Heart left ventricle (tissue), 13 donors: ENCODE measurements at regions not wholly inside any gene's neighbourhood (a gene's known extent, or its start where the extent isn't known, plus 50 kb on each side); places are given as distances from the start of the nearest gene placed in this dataset.

Experiments used
- CTCF ChIP-seq, 12 donors: fragments of 200-600 bp; sonication (generic) in 4 of 12; IDR thresholded peaks; one replicate each; pipeline versions ENCODE4 v1.5.0 to v1.8.0; 2018 to 2022; ENCODE audit warnings: antibody characterized with exemption in 12 of 12, mild to moderate bottlenecking in 5 of 12
- POLR2A ChIP-seq, 2 donors: fragments of 450-650 bp; IDR thresholded peaks; one replicate each; pipeline ENCODE4 v1.6.1; 2017; ENCODE audit warnings: antibody characterized with exemption in 2 of 2, mild to moderate bottlenecking in 2 of 2, moderate library complexity in 2 of 2
- donor health status: ischemic (EF 13 %, LVEDD 7.1; RV severe dilation, severe dysfunction).
- donor health status: DM: no; HTN: yes; CAD: no.
- donor health status: DM: no; HTN: no; CAD: no.
- donor health status: ischemic (EF 25% LVEDD 6.9; RV normal size, moderate dysfunction).
- donor health status: ischemic (EF 25% LVEDD 5.7; RV mildly dilated, moderate dysfunction).
- donor health status: ischemic (EF 35%, LVEDD 5.7; RV mildly dilated, moderate dysfunction).
- donor health status: nonischemic (EF 11% LVEDD 7.7; RV severe dilation, severe dysfunction).
- donor health status: DM: yes; HTN: yes; CAD: no.
- donor health status: PGD.
- donor health status: ischemic (EF 29% LVEDD 5.4; RV normal size, mild dysfunction).
- donor health status: nonischemic (EF 23%, LVEDD 6.1; RV moderate dilation, normal function).

- TF ChIP-seq CTCF (IDR thresholded peaks at IDR 0.05) (no peak), POLR2A (IDR thresholded peaks at IDR 0.05) (no peak)
Observed at GRCh38 chr1:80778094-80778840, 1022.5 kb upstream of the ADGRL2 start.
